CD14-positive monocyte (primary cell): ENCODE measurements at regions not wholly inside any gene's neighbourhood (a gene's known extent, or its start where the extent isn't known, plus 50 kb on each side); places are given as distances from the start of the nearest gene placed in this dataset.

ENCODE experiments used
- DNase-seq, 3 donors: peaks; one replicate each; pipeline ENCODE4 v3.0.0-alpha.2; 2011 to 2022
- H2AFZ ChIP-seq: 2 replicates; pipeline ENCODE4 v1.6.0; 2012; ENCODE audit warnings: mild to moderate bottlenecking, low read depth, low read length, inconsistent platforms; ENCODE audit not compliant: insufficient read depth, poor library complexity, severe bottlenecking
- H3K27ac ChIP-seq, 2 donors: 1 replicate in 1 of 2; 2 replicates in 1 of 2; pipeline ENCODE4 v1.5.1; 2012 to 2013; ENCODE audit warnings: low read length in 2 of 2, control low read depth in 1 of 2, inconsistent platforms in 1 of 2, low read depth in 1 of 2, mild to moderate bottlenecking in 1 of 2
- H3K27me3 ChIP-seq, 2 donors: one replicate each; pipeline versions ENCODE4 v1.6.0 to v1.6.1; 2011 to 2013; ENCODE audit warnings: low read length in 2 of 2; ENCODE audit not compliant: control insufficient read depth in 2 of 2, insufficient read depth in 2 of 2
- H3K36me3 ChIP-seq, 2 donors: replicated peaks in 1 of 2; 1 replicate in 1 of 2; 2 replicates in 1 of 2; pipeline versions ENCODE4 v1.5.1 to v1.6.1; 2012 to 2013; ENCODE audit warnings: low read length in 2 of 2, control low read depth in 1 of 2, inconsistent platforms in 1 of 2, mild to moderate bottlenecking in 1 of 2; ENCODE audit not compliant: insufficient read depth in 2 of 2, control insufficient read depth in 1 of 2
- H3K4me1 ChIP-seq, 2 donors: 1 replicate in 1 of 2; 2 replicates in 1 of 2; pipeline versions ENCODE4 v1.5.1 to v1.6.1; 2012 to 2013; ENCODE audit warnings: low read length in 2 of 2, control low read depth in 1 of 2, inconsistent platforms in 1 of 2, mild to moderate bottlenecking in 1 of 2, moderate library complexity in 1 of 2; ENCODE audit not compliant: insufficient read depth in 2 of 2, control insufficient read depth in 1 of 2
- H3K4me2 ChIP-seq: replicated peaks from 2 replicates; pipeline ENCODE3; 2012; ENCODE audit warnings: low read length, moderate library complexity, mild to moderate bottlenecking; ENCODE audit not compliant: poor library complexity, severe bottlenecking; ENCODE audit errors: extremely low read depth
- H3K4me3 ChIP-seq, 3 experiments: fragments of 200-600 bp in 1 of 3; sonication (generic) in 1 of 3; replicated peaks in 1 of 3; 1 replicate in 2 of 3; 2 replicates in 1 of 3; pipeline ENCODE4 v1.5.1; 2011 to 2013; ENCODE audit warnings: low read length in 3 of 3, mild to moderate bottlenecking in 3 of 3, control low read depth in 2 of 3, low read depth in 2 of 3, inconsistent platforms in 1 of 3, moderate library complexity in 1 of 3
- H3K79me2 ChIP-seq: 2 replicates; pipeline ENCODE4 v1.6.0; 2012; ENCODE audit warnings: mild to moderate bottlenecking, control low read depth, inconsistent platforms, low read length, moderate library complexity; ENCODE audit not compliant: insufficient read depth
- H3K9ac ChIP-seq: 2 replicates; pipeline ENCODE4 v1.6.0; 2017; ENCODE audit warnings: low read length, mild to moderate bottlenecking; ENCODE audit not compliant: insufficient read depth, poor library complexity, severe bottlenecking
- H3K9me3 ChIP-seq, 2 donors: replicated peaks in 1 of 2; 1 replicate in 1 of 2; 2 replicates in 1 of 2; pipeline versions ENCODE4 v1.5.1 to v1.6.1; 2012 to 2013; ENCODE audit warnings: low read length in 2 of 2, control low read depth in 1 of 2; ENCODE audit not compliant: control insufficient read depth in 1 of 2, insufficient read depth in 1 of 2
- H4K20me1 ChIP-seq: 2 replicates; pipeline ENCODE4 v1.6.0; 2012; ENCODE audit warnings: mild to moderate bottlenecking, low read length, control low read depth, moderate library complexity; ENCODE audit not compliant: insufficient read depth
- H3K27ac Mint-ChIP-seq, 7 donors: one replicate each; pipeline ENCODE4 v1.8.0; 2020; ENCODE audit warnings: mild to moderate bottlenecking in 7 of 7, mixed read lengths in 7 of 7, moderate library complexity in 6 of 7, inconsistent platforms in 2 of 7
- H3K27me3 Mint-ChIP-seq, 3 donors: one replicate each; pipeline ENCODE4 v1.8.0; 2021 to 2022; ENCODE audit warnings: low read depth in 3 of 3, mild to moderate bottlenecking in 3 of 3, mixed read lengths in 3 of 3, moderate library complexity in 3 of 3, inconsistent platforms in 1 of 3
- H3K36me3 Mint-ChIP-seq, 2 donors: one replicate each; pipeline ENCODE4 v1.8.0; 2020; ENCODE audit warnings: mixed read lengths in 2 of 2, inconsistent platforms in 1 of 2, mild to moderate bottlenecking in 1 of 2
- H3K4me1 Mint-ChIP-seq: one replicate; pipeline ENCODE4 v1.8.0; 2020; ENCODE audit warnings: mild to moderate bottlenecking, mixed read lengths
- H3K4me3 Mint-ChIP-seq, 2 donors: one replicate each; pipeline ENCODE4 v1.8.0; 2020; ENCODE audit warnings: mild to moderate bottlenecking in 2 of 2, mixed read lengths in 2 of 2, moderate library complexity in 1 of 2
- H3K9me3 Mint-ChIP-seq, 7 donors: one replicate each; pipeline ENCODE4 v1.8.0; 2020 to 2022; ENCODE audit warnings: mixed read lengths in 7 of 7, mild to moderate bottlenecking in 6 of 7, moderate library complexity in 6 of 7, inconsistent platforms in 2 of 7
- WGBS: methylation state at CpG from one replicate; pipeline ENCODE4 v1.1.5; 2013; ENCODE audit warnings: missing lambda C conversion rate; ENCODE audit not compliant: insufficient coverage; 5-methylcytosine and 5-hydroxymethylcytosine counted together
- intact Hi-C, 2 donors: fragments of 100-400 bp; cut with micrococcal nuclease; formaldehyde crosslinking; loops; one replicate each; pipeline versions ENCODE4 v1.15.0 to v1.15.1; 2023
- TF ChIP-seq, protein P1 (sequence below): fragments of 200-600 bp; IDR thresholded peaks from one replicate; pipeline ENCODE4 v1.8.0; 2022; ENCODE audit warnings: antibody characterized with exemption, mild to moderate bottlenecking

- no peak overlapping the region for H2AFZ ChIP-seq
- no peaks in the 10 kb centered on the region for H3K79me2 ChIP-seq
- no peak for DNase-seq
- TF ChIP-seq, protein P1, sequence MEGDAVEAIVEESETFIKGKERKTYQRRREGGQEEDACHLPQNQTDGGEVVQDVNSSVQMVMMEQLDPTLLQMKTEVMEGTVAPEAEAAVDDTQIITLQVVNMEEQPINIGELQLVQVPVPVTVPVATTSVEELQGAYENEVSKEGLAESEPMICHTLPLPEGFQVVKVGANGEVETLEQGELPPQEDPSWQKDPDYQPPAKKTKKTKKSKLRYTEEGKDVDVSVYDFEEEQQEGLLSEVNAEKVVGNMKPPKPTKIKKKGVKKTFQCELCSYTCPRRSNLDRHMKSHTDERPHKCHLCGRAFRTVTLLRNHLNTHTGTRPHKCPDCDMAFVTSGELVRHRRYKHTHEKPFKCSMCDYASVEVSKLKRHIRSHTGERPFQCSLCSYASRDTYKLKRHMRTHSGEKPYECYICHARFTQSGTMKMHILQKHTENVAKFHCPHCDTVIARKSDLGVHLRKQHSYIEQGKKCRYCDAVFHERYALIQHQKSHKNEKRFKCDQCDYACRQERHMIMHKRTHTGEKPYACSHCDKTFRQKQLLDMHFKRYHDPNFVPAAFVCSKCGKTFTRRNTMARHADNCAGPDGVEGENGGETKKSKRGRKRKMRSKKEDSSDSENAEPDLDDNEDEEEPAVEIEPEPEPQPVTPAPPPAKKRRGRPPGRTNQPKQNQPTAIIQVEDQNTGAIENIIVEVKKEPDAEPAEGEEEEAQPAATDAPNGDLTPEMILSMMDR = no peak
- no peak overlapping the region for H3K9ac ChIP-seq
- no peak overlapping the region for H3K4me3 ChIP-seq
- Mint-ChIP-seq H3K9me3 (peaks cover 0 to 18% (median 12%) of the 10 kb centered on the region in 7 donors), H3K27ac (no peak overlapping the region), H3K4me1 (no peaks in the 10 kb centered on the region), H3K27me3 (peaks cover 2% of the 10 kb centered on the region in 3 donors), H3K36me3 (no peaks in the 10 kb centered on the region), H3K4me3 (no peak overlapping the region)
- WGBS = 100% methylated on average over 1 of the region's 1 CpG
- H3K27me3 ChIP-seq = no peaks in the 10 kb centered on the region
- H3K9me3 ChIP-seq = peaks cover 0 to 3% of the 10 kb centered on the region in 2 donors
- no peak overlapping the region for H3K27ac ChIP-seq
- H3K36me3 ChIP-seq = no peaks in the 10 kb centered on the region
- H4K20me1 ChIP-seq = no peaks in the 10 kb centered on the region
- no peaks in the 10 kb centered on the region for H3K4me1 ChIP-seq
- intact Hi-C loops = no loop called here
- no peak overlapping the region for H3K4me2 ChIP-seq
Observed at GRCh38 chr10:129319934-129320333, 147.1 kb upstream of the MGMT start.

GRCh38 chr10:129320340-129320739, 146.7 kb upstream of the MGMT start:
- Histone ChIP-seq H3K4me1 (no peaks in the 10 kb centered on the region), H3K27ac (no peak overlapping the region), H3K27me3 (no peaks in the 10 kb centered on the region), H3K9ac (no peak overlapping the region), H3K36me3 (no peaks in the 10 kb centered on the region), H3K79me2 (no peaks in the 10 kb centered on the region), H3K9me3 (peaks cover 0 to 3% of the 10 kb centered on the region in 2 donors), H3K4me2 (no peak overlapping the region), H3K4me3 (no peak overlapping the region), H2AFZ (no peak overlapping the region), H4K20me1 (no peaks in the 10 kb centered on the region)
- intact Hi-C loops = no loop called here
- no peaks in the 10 kb centered on the region for H3K36me3 Mint-ChIP-seq
- TF ChIP-seq, protein P1 = no peak
- no peak for DNase-seq
- no peak overlapping the region for H3K4me3 Mint-ChIP-seq
- H3K9me3 Mint-ChIP-seq = peaks cover 0 to 18% (median 12%) of the 10 kb centered on the region in 7 donors
- no peak overlapping the region for H3K27ac Mint-ChIP-seq
- no peaks in the 10 kb centered on the region for H3K4me1 Mint-ChIP-seq
- H3K27me3 Mint-ChIP-seq = peaks cover 2% of the 10 kb centered on the region in 3 donors
- WGBS = no CpG with 5 or more reads among the region's 1 CpG
